ENCODE measurements at regions not wholly inside any gene's neighbourhood (a gene's known extent, or its start where the extent isn't known, plus 50 kb on each side); places are given as distances from the start of the nearest gene placed in this dataset.

DNA sequence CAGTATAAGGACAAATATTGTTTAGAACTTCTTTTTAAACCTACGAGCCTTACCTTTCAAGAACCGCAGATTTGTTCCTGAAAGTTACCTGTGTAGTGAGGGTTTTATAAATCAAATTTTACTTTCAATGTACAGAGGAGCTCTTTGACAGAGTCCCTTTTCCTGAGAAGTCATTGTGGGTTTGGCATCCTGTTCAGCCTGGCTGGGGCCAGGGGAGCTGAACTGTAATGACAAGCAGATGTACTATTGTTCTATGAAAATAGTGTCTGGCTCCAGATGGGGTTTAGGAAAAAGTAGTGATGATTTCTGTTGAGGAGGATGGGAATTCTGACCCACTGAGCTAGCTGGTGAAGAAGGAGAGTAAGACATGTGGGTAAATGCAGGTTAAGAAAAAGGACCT, 196.2 kb upstream of the PGRMC2 start:
- H3K27me3 ChIP-seq = no peaks in the 10 kb centered on the region
- no peak for DNase-seq
- intact Hi-C loops (cut with DNase I) = no loop called here
- H3K27ac ChIP-seq = no peak overlapping the region
- 63 to 70% (median 68%) methylated on average over 2 of the region's 2 CpGs for WGBS, 4 donors
- ATAC-seq = no peak
- H3K36me3 ChIP-seq = no peaks in the 10 kb centered on the region
- no peak for TF ChIP-seq CTCF (IDR thresholded peaks at IDR 0.05)
- TF ChIP-seq POLR2A (IDR thresholded peaks at IDR 0.05) = no peak
- H3K9me3 ChIP-seq = peaks cover 0 to 8% (median 0%) of the 10 kb centered on the region in 12 donors
- no peak overlapping the region for H3K4me3 ChIP-seq
- H3K4me1 ChIP-seq = no peaks in the 10 kb centered on the region

DNA sequence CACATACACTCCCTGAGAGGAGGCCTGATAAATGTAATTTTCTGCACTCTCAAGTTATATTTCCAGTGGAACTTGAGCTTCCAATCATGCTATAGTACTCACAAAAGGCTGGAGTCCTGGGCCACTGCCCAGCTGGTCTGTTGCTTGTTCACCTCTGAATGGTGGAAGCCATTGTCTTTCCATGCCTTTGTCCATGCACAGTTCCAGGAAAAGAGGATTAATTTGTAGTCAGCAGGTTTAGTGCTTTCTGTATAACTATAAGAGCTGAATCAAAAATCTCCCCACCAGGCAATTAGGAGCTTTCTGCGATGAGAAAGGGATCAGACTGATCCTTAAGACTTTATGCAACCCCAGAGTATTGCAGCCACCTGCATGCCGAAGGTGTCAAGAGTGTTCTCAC, 195.4 kb upstream of the PGRMC2 start:
- intact Hi-C loops (cut with DNase I) = no loop called here
- Histone ChIP-seq H3K4me3 (no peak overlapping the region), H3K27me3 (no peaks in the 10 kb centered on the region), H3K9me3 (peaks cover 0 to 8% (median 0%) of the 10 kb centered on the region in 12 donors), H3K4me1 (no peaks in the 10 kb centered on the region), H3K27ac (no peak overlapping the region), H3K36me3 (no peaks in the 10 kb centered on the region)
- 90 to 96% (median 94%) methylated on average over 2 of the region's 2 CpGs for WGBS, 4 donors
- no peak for ATAC-seq
- DNase-seq = no peak
- TF ChIP-seq POLR2A (IDR thresholded peaks at IDR 0.05) = no peak
- TF ChIP-seq CTCF (IDR thresholded peaks at IDR 0.05) = no peak

- Histone ChIP-seq H3K27ac (no peak overlapping the region), H3K4me3 (no peak overlapping the region), H3K27me3 (no peaks in the 10 kb centered on the region), H3K4me1 (no peaks in the 10 kb centered on the region), H3K36me3 (no peaks in the 10 kb centered on the region), H3K9me3 (peaks cover 0 to 8% (median 0%) of the 10 kb centered on the region in 12 donors)
- ATAC-seq = no peak
- intact Hi-C loops (cut with DNase I) = no loop called here
- no peak for TF ChIP-seq CTCF (IDR thresholded peaks at IDR 0.05)
- TF ChIP-seq POLR2A (IDR thresholded peaks at IDR 0.05) = no peak
- 80 to 92% (median 86%) methylated on average over 1 of the region's 1 CpG for WGBS, 4 donors
- no peak for DNase-seq
Measured at GRCh38 chr4:128481752-128482480, 194.3 kb upstream of the PGRMC2 start.

DNA sequence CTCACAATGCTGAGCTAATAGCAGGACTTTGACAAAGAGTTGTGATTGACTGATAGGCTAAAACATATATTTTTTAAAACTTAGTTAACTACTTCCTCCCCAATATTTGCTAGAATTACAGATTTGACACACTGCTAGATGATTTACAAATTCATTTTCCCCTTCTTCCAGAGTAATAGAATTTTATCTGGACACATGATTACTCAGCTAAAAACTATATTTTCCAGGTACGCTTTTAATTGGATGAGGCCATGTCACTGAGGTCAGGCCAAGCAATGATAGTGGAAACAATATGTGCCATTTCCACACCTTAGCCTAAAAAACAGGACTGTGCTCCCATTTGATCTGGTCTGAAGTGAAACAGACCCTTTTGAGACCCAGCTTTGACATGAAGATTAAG, 193.3 kb upstream of the PGRMC2 start:
- ATAC-seq = no peak

More for the DNA sequence above, 193.3 kb upstream of the PGRMC2 start:
- H3K4me3 ChIP-seq = no peak overlapping the region
- intact Hi-C loops (cut with DNase I) = no loop called here
- no peak for TF ChIP-seq POLR2A (IDR thresholded peaks at IDR 0.05)
- no peak for TF ChIP-seq CTCF (IDR thresholded peaks at IDR 0.05)
- WGBS, 4 donors = 95 to 96% (median 96%) methylated on average over 1 of the region's 1 CpG
- H3K9me3 ChIP-seq = peaks cover 0 to 8% (median 0%) of the 10 kb centered on the region in 12 donors
- DNase-seq = no peak
- H3K27ac ChIP-seq = no peak overlapping the region
- H3K36me3 ChIP-seq = no peaks in the 10 kb centered on the region
- H3K4me1 ChIP-seq = no peaks in the 10 kb centered on the region
- no peaks in the 10 kb centered on the region for H3K27me3 ChIP-seq

Data from heart left ventricle (tissue), 16 donors.